HG03175 (cell line): ENCODE measurements at regions not wholly inside any gene's neighbourhood (a gene's known extent, or its start where the extent isn't known, plus 50 kb on each side); places are given as distances from the start of the nearest gene placed in this dataset.
A peak's percentile ranks its signal among the peaks of the same experiment; 100 is the strongest.

Experiments
- ATAC-seq: cut with Tn5 transposase; IDR thresholded peaks from one replicate; pipeline ENCODE4 v1.9.1; 2021; ENCODE audit warnings: mild to moderate bottlenecking, moderate library complexity; ENCODE audit not compliant: unreplicated experiment

DNA sequence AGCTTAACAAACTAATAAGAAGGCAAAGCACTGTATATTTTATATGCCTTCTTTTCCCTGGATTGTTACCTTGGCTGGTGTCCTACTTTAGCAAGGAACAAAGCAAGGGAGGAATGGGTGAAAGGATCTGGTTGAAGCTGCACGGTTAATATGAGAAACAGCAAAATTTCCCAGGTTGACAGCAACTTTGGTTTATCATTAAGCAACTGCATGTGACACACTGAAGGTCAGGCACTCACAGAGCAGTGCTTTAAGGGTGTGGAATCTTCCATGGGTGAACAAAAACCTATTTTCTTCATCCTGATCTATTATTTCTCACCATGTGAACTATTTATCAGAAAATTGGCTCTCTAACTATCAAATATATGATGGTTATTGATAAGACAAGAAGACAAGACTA is 109.0 kb upstream of the ATP10B start:
- ATAC-seq: no peak

DNA sequence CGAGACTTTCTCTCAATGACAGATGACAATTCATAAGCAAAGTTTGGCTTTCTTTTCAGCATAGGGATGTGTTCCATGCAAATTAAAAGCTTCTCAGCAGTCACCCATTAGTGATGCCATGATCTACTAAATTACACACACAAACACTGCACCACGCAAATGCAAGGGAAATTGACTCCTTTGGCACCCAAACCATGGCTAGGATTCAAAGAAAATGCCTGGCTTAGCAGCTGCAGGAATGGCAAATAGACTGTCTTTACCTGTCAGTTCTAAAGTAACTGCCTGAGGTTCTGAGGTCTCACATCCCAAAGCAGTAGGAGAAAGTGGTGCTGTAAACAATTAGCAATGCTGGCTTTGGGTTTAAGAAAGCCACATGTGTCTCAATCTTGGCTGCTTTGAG is 108.6 kb upstream of the ATP10B start:
- no peak for ATAC-seq

DNA sequence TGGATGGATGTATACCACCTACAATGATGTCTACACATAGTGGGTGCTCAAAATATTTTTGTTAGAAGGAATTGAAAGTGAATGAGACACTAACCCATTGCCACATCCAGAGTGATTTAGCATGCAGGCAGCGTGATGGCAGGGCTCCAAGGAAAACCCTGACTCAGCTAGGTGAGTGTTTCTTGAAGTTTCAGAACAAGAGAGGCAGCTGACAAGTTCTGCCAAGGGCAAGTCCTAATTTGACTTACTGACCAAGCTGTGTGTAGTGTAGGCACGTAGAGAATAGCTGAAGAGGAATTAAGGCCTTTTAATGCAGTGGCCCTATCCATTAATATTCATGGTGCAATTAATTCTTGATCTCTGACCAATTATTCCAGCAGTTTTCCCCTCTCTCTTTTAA is 107.8 kb upstream of the ATP10B start:
- peak; percentile 41 for ATAC-seq

DNA sequence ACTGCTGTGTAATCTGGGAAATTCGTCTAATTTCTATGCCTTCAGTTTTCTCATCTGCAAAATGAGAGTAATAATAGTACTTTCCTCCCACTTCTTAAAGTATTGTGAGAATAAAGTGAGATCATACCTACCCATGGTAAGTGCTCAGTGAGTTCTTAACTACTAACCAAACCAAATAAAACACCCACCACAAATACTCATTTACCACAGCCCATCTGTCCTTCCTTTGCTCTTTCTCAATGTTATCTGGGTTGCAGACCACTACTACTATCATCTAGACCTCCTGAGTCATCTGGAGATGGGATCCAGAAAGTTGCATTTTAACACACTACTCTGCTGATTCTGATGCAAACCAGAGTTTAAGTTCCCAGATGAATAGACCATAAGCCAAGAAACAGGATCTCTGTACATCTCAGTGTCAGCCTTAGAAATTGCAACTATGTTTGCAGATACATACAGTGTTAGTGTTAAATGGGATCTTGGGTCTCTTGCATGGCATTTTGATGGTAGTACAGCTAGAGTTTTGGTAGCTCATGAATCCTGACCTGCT is 105.4 kb upstream of the ATP10B start:
- ATAC-seq: peak; percentile 55

DNA sequence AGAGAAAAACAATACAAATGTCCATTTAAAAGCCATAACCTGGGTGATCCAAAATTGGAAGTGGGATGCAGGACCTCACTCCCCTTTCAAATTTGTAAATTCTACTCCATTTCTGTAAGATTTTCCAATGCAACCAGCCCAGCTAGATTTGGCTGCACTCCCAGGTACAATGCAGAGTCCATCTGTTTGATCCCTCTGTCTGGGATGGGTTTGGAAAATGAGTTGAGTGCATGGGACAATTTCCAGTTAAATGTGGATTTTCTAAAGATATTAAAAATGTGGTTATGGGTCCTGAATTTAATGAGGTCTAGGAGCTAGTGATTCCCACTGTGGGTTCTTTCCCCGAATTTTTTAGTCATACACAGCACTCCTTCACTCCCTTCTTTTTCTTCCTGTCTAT is 104.0 kb upstream of the ATP10B start:
- no peak for ATAC-seq

DNA sequence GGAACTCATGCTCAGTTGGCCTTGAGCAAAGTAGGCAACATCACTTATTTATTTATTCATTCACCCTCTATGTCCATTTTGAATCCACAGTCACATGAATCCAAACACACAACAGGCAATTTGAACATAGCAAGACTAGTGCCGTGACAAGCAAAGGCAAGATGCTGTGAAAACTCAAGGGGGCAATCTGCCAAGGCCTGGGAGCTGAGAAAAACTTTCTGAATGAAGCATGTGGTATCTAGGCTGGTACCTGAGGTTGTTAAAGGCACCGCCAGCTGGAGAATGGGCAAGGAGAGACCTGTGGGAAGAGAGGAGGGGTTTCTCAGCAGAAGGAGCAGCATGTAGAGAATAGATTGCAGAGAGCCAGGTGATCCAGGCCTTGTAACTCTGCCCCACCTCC is 98.3 kb upstream of the ATP10B start:
- ATAC-seq: no peak

DNA sequence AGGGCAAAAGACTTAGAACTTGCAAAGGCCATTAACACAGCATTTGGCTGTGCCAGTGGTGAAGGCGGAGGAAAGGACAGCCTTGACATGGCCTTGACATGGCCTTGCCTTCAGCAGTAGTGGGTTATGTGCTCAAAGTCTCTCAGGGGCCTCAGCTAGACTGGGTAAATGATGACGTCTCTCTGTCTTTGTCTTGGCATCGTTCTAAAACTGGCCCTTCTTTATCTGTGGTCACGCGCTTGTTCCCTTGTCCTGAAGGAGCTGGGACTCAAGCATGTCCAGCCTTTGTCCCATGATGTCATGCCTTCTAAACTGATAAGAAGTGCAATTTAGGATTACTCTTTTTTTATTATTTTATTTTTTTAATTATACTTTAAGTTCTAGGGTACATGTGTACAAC is 88.7 kb upstream of the ATP10B start:
- ATAC-seq: no peak

DNA sequence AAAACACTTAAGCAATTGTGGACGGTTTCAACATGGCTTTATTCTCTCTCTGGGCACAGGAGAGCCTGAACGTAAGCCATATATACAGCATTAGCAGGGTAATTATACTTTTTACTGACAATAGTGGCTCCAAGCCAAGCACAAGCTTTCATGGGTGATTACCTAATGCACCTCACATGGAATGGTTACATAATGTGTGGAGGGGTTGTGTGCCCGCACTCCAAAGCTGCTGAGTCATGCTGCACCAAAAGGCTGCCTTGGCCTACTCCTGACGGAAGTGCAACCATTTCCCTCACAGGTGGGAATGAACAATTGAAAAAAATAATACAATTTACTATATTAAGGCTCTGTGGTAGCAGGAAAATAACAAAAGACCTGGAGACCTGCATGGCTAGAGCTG is 86.5 kb upstream of the ATP10B start:
- no peak for ATAC-seq

DNA sequence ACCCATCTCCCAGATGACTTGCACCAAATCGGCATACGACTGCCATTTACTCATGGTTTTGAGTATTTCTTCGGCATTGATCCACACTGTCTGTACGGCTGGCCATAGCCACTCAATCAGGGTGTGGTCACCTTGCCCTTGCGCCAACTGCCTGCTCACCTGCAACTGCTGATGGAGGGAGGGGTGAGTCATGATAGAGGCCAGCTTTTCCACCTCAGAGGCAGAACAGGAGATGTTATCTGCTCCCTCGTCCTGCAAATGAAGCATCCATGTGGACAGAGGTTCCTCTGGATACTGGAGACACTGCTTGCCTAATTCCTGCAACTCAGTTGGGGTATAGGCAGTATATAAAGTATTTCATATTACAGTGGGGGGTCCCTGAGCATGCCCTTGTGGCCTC is 85.6 kb upstream of the ATP10B start:
- no peak for ATAC-seq

DNA sequence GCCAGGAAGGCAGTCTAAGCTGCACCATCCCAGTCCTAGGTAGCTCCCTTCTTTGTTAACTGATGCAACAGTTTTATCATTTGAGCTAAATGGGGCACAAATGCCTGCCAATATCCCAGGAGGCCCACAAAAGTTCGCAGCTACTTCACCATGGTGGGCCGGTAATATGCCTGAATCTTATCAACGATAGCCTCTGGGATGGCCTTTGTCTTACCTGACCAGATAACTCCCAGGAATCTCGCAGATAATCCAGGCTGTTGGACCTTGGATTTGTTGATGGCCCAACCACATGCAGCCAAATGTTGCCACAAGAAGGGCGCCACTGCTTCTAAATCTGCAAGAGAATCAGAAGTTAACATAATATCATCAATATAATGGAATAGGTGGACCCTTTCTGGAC is 83.8 kb upstream of the ATP10B start:
- ATAC-seq: no peak

DNA sequence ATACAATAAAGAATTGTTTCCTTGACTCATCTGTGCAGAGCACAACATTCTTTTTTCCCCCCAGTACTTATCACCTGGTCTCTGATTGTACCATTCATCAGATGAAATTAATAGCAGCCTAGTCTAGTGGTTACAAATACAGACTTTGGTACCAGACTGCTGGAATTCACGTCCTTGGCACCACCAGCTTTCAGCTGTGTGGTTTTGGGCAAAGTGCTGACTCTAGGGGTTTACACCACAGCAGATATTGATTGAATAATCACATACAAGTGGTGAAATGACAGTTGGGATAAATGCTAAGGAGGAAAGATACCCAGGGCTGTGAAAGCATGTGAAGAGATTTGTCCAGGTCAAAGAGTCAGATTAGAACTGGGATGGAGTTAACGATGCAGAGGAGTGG is 79.3 kb upstream of the ATP10B start:
- no peak for ATAC-seq

DNA sequence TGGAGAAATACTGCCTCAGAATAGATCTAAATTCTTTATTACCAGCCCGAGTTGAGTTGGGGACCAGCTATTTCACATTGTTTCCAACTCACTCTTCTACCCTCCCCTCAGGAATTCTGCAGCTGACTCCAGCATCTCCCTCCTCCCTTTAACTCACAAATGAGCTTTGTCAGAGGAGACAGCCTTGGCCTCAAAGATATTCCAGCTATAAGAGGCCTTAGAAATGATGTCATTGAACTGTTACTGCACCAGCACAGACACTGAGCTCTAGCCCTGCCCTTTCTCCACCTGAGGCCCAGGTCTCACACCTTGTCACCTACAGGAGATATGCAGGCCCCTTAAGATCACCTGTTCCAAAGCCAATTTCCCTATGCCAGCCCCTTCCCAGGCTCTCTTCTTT is 78.4 kb upstream of the ATP10B start:
- ATAC-seq: no peak

DNA sequence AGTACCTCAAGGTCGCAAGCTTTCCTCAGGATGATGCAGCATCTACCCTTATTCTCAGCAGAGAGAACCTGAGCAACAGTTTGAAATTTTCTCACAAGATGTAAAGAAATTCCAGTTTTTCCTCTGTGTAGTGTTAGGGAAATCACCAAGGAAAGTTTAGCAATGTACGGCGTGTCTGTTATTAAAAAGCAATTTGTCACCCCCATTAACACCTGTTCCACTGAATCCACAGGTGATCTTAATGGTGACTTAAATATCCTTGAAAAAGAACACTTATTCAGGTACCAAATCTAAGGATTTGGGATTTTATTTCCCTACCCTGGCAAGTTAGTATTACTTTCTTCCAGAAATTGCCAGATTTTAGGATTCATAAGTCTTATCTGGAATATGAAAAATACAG is 77.9 kb upstream of the ATP10B start:
- ATAC-seq: no peak

DNA sequence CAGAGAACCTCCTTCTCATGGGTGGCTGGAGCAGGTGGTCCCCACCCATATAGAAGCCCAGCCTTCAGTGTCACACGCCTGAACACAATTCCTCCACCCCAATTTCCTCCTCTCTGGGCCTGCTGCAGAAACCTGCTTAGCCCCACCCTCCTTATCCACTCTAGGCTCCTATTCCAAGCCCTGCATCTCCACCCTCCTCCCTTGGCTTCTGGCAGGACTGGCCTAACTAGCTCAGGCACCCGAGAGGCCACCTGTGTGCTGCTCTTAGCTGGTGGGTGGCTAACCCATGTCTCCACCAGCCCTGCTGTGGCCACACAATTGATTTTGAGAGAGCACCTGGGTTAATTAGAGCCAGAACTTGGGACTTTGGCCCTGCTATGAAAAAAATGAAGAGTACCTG is 77.3 kb upstream of the ATP10B start:
- ATAC-seq: no peak

DNA sequence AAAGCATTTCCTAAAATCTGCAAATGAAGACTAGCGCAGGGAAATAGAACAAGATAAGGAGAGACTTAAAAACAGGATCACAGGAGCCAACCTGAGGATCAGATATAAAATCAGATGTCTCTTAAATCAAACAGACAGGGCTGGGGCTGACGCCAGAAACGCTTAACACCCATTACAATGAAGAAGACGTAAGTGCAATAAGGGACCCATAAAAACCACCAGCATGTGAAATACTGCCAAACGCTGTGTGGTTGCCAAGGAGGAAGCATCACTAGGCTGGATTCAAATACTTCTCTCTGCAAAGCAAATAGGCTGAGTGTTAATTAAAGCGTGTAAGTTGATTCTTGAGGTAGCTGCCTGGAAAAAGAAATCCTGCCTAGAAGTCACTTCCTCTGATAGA is 74.4 kb upstream of the ATP10B start:
- no peak for ATAC-seq

DNA sequence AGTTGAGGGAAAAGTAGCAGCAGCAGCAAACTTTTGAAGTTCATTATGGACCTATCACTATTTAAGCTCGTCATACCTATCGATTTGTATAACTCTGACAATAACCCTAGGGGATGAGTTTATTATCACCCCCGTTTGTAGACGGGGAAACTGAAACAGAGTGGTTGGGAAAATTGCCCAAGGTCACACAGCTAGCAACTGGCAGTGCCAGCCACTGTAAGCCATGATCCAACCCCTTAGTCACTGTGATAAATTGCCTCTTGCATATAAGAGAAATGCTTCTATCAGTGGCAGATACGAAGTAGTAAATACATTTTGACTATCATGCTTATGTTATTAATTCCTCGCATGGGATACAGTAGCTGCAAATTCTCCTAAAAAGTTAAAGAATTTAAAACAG is 73.3 kb upstream of the ATP10B start:
- ATAC-seq: no peak

DNA sequence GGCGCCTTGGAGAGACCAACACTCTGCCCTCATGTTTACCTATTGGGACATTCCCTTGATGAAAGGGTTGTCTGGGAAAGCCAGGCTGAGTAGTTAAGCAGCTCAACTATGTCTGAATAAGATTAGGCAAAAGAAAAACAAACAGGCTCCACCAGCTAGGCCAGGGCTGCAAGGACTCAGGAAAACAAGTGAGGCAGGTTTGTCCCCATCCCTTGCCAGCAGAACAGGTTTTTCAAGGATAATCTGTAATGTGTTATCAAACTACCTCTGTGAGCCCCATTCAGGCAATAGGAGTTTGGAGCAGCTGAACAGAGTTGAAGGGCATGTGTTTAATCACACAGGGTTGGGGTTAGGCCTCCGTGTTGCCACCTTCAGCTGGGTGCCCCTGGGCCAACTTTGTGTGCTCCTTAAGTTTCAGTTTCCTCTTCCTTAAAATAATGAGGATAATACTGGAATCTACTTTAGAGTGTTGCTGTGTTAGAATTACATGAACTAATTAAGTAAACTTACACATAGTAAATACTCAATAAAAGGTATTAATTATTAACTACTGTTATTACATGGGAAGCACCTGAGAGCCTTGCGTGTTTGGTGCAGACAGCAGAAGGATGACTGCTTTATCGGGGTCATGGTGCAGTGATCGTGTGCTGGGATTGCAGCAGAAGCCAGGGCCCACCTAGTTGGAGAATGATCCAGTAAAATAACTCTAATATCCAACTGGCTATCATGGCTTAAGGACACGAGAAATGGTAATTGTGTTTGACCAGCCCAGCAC is 72.1 kb upstream of the ATP10B start:
- no peak for ATAC-seq

DNA sequence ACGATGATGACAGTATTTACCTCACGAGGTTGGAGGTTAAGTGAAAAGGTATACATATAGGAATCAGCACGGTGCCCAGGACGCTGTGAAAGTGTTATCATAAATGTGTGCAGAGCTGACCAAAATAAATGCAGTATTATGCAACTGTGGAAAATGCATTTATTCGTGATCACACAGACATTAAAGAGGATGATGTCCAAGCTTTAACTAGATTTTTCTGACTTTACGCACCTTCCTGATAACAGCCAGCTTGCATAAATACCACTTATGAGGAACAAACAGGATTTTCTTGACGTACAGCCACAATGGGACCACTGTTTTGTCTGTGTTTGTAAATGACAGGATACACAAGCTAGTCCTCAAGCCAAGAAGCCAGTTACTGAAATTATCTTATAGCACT is 71.4 kb upstream of the ATP10B start:
- no peak for ATAC-seq

DNA sequence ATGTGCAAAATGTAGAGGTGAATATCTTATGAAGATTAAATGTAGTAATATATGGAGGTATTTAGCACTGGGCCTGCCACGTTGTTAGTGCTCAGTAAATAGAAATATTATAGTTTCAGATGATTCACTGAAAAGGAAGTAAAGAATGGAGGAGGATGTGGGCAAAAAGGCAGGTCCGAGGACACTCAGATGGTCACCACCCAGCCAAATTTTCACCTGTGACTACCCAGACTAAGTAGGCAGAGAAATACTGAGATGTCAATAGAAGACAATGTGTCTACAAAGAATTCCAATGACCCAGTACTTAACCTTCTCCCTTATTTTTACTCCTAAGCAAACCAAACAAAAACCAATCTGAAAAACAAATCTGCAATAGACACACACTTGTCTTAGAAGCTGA is 70.3 kb upstream of the ATP10B start:
- no peak for ATAC-seq

DNA sequence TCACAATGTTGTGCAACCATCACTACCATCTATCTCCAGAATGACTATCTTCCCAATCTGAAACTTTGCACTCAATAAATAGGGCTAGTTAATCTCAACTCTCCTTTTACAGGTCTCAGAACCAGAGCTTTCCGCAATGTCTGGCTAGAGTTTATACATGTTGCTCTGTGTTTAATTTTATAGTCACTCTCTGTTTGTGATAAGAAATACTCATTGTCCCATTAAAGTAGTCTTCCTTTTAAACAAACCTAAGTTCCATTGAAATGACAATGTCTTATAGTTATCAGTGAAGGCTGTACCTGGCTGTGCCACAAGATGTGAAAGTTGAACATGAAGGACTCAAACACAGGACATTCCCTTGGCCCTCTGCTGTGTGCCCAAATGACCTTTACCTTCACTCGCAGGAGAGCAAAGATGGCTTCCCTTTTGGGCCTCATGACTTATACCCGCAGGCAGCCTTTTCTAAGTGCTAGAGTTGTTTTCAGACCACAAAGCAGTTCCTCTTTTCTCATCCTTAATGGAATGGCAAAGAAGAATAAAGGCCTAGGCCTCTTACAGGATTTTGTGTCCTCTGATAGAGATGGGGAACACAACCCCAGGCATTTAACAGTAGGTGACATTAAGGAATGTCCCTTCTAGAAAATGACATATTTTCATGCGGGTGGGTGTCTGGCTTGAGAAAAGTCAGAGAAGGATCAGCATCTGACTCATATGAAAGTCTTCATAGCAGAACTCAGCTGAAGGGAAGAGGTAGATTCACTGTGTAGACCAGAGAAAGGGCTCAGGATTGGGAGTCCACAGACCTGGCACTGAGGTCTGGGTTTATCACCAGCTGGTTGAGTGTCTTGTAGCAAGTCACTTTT is 69.6 kb upstream of the ATP10B start:
- no peak for ATAC-seq

DNA sequence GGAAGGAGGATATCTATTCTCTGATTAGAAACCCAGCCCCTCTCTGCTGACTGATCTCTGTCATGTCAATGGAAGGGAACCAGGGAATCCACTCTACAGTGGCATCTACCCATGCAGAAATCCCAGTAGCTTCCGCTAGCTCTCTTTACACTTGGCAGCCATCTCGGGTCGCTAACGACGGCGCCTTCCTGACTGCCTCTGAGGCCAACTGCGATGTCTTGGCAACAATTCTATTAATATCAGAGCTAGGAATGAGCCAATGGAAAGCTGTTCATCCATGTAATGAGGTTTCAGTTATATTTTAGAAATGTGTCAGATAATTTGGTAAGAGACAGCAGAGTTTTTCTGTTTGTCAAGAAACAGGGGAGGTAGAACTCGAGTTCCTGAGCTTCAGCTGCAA is 67.6 kb upstream of the ATP10B start:
- ATAC-seq: no peak

DNA sequence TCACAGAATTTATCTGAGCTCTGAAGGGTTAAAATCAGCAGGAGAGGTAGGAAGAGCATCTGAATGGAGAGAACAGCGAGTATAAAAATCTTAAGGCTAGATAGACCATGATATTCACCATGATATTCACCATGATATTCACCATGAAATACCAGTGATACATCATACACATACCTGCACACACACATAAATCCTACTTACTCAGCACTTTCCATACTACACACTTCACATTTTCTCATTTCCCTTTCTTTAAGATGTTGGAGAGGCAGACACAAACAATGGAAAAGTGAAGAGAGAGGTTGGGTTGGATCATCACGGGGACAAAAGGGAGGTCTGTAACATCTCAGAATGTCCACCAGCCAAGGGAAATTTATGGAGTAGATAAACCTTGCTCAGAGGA is 66.4 kb upstream of the ATP10B start:
- ATAC-seq: no peak
